ENCODE measurements at regions not wholly inside any gene's neighbourhood (a gene's known extent, or its start where the extent isn't known, plus 50 kb on each side); places are given as distances from the start of the nearest gene placed in this dataset.

- H3K36me3 ChIP-seq, result no peaks in the 10 kb centered on the region
- no peaks in the 10 kb centered on the region for H3K4me1 ChIP-seq
- H3K27ac ChIP-seq, result no peak overlapping the region
- ATAC-seq (no peak), DNase-seq (no peak)
- TF ChIP-seq CTCF (IDR thresholded peaks at IDR 0.05), result no peak
- H3K9me3 ChIP-seq, result no peaks in the 10 kb centered on the region
- no peak overlapping the region for H3K4me3 ChIP-seq
- intact Hi-C loops (cut with DNase I), result no loop called here
- no peaks in the 10 kb centered on the region for H3K27me3 ChIP-seq (ENCODE audit: low read depth)
Measured at GRCh38 chr12:14148489-14149270, 167.3 kb upstream of the GRIN2B start.

DNA sequence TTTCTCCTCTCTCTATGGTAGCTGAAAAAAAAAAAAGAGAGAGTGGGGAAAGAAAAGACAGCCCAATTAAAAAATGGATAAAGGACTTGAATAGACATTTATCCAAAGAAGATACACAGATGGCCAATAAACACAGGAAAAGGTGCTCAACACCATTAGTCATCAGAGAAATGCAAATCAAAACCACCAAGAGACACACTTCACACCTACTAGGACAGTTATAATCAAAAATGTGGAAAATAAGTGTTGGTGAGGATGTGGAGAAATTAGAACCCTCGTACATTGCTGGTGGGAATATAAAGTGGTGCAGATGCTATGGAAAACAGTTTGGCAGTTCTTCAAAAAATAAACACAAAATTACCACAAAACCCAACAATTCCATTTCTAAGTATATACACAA is 172.4 kb upstream of the GRIN2B start:
- ATAC-seq, result no peak
- TF ChIP-seq CTCF (IDR thresholded peaks at IDR 0.05), result no peak
- H3K4me1 ChIP-seq, result no peaks in the 10 kb centered on the region
- H3K4me3 ChIP-seq, result no peak overlapping the region
- intact Hi-C loops (cut with DNase I), result no loop called here
- DNase-seq, result no peak
- H3K9me3 ChIP-seq, result no peaks in the 10 kb centered on the region
- no peaks in the 10 kb centered on the region for H3K36me3 ChIP-seq
- H3K27me3 ChIP-seq (ENCODE audit: low read depth), result no peaks in the 10 kb centered on the region
- no peak overlapping the region for H3K27ac ChIP-seq

DNA sequence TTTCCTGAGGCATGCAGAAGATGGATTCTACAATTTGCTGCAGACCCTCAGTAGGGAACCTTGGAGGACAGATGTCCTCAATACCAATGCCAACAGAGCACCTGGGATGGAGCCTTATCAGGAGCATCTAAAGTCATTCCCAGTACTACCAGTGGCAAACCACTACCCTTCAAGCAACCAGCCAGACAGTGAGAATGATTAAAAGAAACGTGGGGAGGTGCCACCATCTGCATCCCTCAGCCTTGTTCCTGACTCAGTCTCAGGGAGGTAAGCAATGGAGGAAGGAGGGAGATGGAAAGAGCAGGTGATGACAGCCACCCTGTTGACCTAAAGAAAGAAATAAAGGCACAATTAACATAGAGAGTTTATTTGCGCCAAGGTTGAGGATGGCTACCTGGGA is 175.2 kb upstream of the GRIN2B start:
- no peaks in the 10 kb centered on the region for H3K27me3 ChIP-seq (ENCODE audit: low read depth)
- H3K4me1 ChIP-seq, result no peaks in the 10 kb centered on the region
- DNase-seq (no peak), ATAC-seq (no peak)
- intact Hi-C loops (cut with DNase I), result no loop called here
- H3K4me3 ChIP-seq, result no peak overlapping the region
- H3K27ac ChIP-seq, result no peak overlapping the region
- no peaks in the 10 kb centered on the region for H3K9me3 ChIP-seq
- no peaks in the 10 kb centered on the region for H3K36me3 ChIP-seq
- TF ChIP-seq CTCF (IDR thresholded peaks at IDR 0.05), result no peak

- H3K4me3 ChIP-seq, result no peak overlapping the region
- H3K4me1 ChIP-seq, result no peaks in the 10 kb centered on the region
- no peak for ATAC-seq
- no peaks in the 10 kb centered on the region for H3K9me3 ChIP-seq
- intact Hi-C loops (cut with DNase I), result no loop called here
- H3K27ac ChIP-seq, result no peak overlapping the region
- no peaks in the 10 kb centered on the region for H3K27me3 ChIP-seq (ENCODE audit: low read depth)
- no peak for DNase-seq
- H3K36me3 ChIP-seq, result no peaks in the 10 kb centered on the region
- no peak for TF ChIP-seq CTCF (IDR thresholded peaks at IDR 0.05)
Measured at GRCh38 chr12:14157088-14157747, 175.8 kb upstream of the GRIN2B start.

- no peak for TF ChIP-seq CTCF (IDR thresholded peaks at IDR 0.05)
- ATAC-seq, result no peak
- H3K4me3 ChIP-seq, result no peak overlapping the region
- H3K27me3 ChIP-seq (ENCODE audit: low read depth), result no peaks in the 10 kb centered on the region
- no peaks in the 10 kb centered on the region for H3K36me3 ChIP-seq
- no peaks in the 10 kb centered on the region for H3K4me1 ChIP-seq
- no peaks in the 10 kb centered on the region for H3K9me3 ChIP-seq
- DNase-seq, result no peak
- H3K27ac ChIP-seq, result no peak overlapping the region
- intact Hi-C loops (cut with DNase I), result no loop called here
Measured at GRCh38 chr12:14164266-14164665, 182.9 kb upstream of the GRIN2B start.
